Mucosa of stomach (tissue), 1 donor: ENCODE measurements at regions not wholly inside any gene's neighbourhood (a gene's known extent, or its start where the extent isn't known, plus 50 kb on each side); places are given as distances from the start of the nearest gene placed in this dataset.

Source experiments
- H3K27me3 ChIP-seq: one replicate; pipeline ENCODE4 v1.7.0; 2013; ENCODE audit warnings: mild to moderate bottlenecking, low read length; ENCODE audit not compliant: control insufficient read depth, insufficient read depth
- H3K36me3 ChIP-seq: one replicate; pipeline ENCODE4 v1.7.0; 2013; ENCODE audit warnings: low read length; ENCODE audit not compliant: control insufficient read depth, insufficient read depth
- H3K4me1 ChIP-seq: one replicate; pipeline ENCODE4 v1.7.0; 2013; ENCODE audit warnings: mild to moderate bottlenecking, low read length; ENCODE audit not compliant: control insufficient read depth, insufficient read depth
- H3K4me3 ChIP-seq: one replicate; pipeline ENCODE4 v1.7.0; 2013; ENCODE audit warnings: low read length
- H3K9ac ChIP-seq: one replicate; pipeline ENCODE4 v1.7.0; 2013; ENCODE audit warnings: mild to moderate bottlenecking, low read length, moderate library complexity
- H3K9me3 ChIP-seq: one replicate; pipeline ENCODE4 v1.7.0; 2013; ENCODE audit warnings: mild to moderate bottlenecking, low read length, moderate library complexity; ENCODE audit not compliant: control insufficient read depth
- donor health status: Pancreatic carcinoma.

GRCh38 chr18:40532046-40532445 is 1423.0 kb upstream of the PIK3C3 start:
- Histone ChIP-seq H3K9ac (no peak overlapping the region), H3K27me3 (no peaks in the 10 kb centered on the region), H3K9me3 (no peaks in the 10 kb centered on the region), H3K4me3 (no peak overlapping the region), H3K4me1 (no peaks in the 10 kb centered on the region), H3K36me3 (no peaks in the 10 kb centered on the region)

DNA sequence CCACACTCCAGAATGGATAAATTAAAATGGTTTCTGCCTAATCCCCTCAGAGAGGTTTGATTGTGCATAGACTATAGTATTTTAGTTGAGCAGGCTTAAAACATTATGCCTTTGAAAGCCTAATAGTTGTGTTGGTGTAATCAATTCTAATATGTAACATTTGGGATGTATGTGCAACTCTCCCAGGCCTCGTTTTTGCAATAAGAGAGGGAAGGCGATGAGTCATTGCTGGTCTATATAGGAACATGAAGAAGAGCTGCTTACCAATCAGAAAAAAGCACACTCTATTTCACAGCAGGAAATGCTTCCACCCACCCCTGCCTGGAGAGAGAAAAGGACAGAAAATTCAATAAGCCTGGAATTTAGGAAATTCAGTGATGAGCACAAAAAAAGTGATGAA is 1424.0 kb upstream of the PIK3C3 start:
- H3K4me3 ChIP-seq, result no peak overlapping the region
- no peaks in the 10 kb centered on the region for H3K4me1 ChIP-seq
- no peak overlapping the region for H3K9ac ChIP-seq
- no peaks in the 10 kb centered on the region for H3K9me3 ChIP-seq
- no peaks in the 10 kb centered on the region for H3K36me3 ChIP-seq
- H3K27me3 ChIP-seq, result no peaks in the 10 kb centered on the region

- Histone ChIP-seq H3K4me1 (no peaks in the 10 kb centered on the region), H3K36me3 (no peaks in the 10 kb centered on the region), H3K9ac (no peak overlapping the region), H3K4me3 (no peak overlapping the region), H3K9me3 (no peaks in the 10 kb centered on the region), H3K27me3 (no peaks in the 10 kb centered on the region)
These were observed 1425.6 kb upstream of the PIK3C3 start for GRCh38 chr18:40529478-40529877.

GRCh38 chr18:40524881-40525280 is 1430.2 kb upstream of the PIK3C3 start:
- no peaks in the 10 kb centered on the region for H3K27me3 ChIP-seq
- no peaks in the 10 kb centered on the region for H3K4me1 ChIP-seq
- no peak overlapping the region for H3K9ac ChIP-seq
- no peaks in the 10 kb centered on the region for H3K36me3 ChIP-seq
- H3K4me3 ChIP-seq, result no peak overlapping the region
- H3K9me3 ChIP-seq, result no peaks in the 10 kb centered on the region

DNA sequence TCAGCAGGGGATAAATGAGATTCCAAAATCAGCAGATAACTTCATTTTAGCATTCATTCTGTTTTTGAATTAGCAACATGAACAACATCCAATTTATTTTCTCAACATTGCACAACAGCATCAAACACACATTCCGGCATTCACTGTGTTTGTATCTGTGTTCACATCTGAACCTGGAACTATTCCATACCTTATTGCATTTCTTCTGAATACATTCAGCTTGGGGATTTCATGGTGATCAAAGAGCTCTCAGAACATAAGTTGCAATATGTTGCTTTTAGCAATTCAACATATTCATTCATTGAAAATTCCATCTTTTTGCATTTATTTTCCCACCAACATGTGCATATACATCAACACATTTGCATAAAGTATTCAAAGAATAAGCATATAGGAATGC is 1431.7 kb upstream of the PIK3C3 start:
- no peaks in the 10 kb centered on the region for H3K4me1 ChIP-seq
- no peaks in the 10 kb centered on the region for H3K36me3 ChIP-seq
- H3K4me3 ChIP-seq, result no peak overlapping the region
- no peaks in the 10 kb centered on the region for H3K9me3 ChIP-seq
- no peak overlapping the region for H3K9ac ChIP-seq
- no peaks in the 10 kb centered on the region for H3K27me3 ChIP-seq

- Histone ChIP-seq H3K27me3 (no peaks in the 10 kb centered on the region), H3K9ac (no peak overlapping the region), H3K36me3 (no peaks in the 10 kb centered on the region), H3K4me3 (no peak overlapping the region), H3K4me1 (no peaks in the 10 kb centered on the region), H3K9me3 (no peaks in the 10 kb centered on the region)
These were observed 1454.0 kb upstream of the PIK3C3 start for GRCh38 chr18:40501026-40501425.

DNA sequence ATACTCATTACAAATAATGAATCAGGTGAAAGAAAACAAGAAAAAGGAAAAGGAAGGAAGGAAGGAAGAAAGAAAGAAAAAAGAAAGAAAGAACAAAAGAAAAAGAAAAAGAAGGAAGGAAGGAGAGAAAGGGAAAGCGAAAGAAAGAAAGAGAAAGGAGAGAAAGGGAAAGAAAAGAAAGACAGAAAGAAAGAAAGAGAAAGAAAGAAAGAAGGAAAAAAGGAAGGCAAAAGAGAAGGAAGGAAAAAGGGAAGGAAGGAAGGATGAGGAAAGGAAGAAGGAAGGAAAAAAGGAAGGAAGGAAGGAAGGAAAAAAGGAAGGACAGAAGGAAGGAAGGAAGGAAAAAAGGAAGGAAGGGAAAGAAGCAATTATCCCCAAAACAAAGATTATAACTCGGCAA is 1460.4 kb upstream of the PIK3C3 start:
- H3K4me1 ChIP-seq, result no peaks in the 10 kb centered on the region
- H3K9ac ChIP-seq, result no peak overlapping the region
- H3K27me3 ChIP-seq, result no peaks in the 10 kb centered on the region
- H3K36me3 ChIP-seq, result no peaks in the 10 kb centered on the region
- H3K4me3 ChIP-seq, result no peak overlapping the region
- no peaks in the 10 kb centered on the region for H3K9me3 ChIP-seq

DNA sequence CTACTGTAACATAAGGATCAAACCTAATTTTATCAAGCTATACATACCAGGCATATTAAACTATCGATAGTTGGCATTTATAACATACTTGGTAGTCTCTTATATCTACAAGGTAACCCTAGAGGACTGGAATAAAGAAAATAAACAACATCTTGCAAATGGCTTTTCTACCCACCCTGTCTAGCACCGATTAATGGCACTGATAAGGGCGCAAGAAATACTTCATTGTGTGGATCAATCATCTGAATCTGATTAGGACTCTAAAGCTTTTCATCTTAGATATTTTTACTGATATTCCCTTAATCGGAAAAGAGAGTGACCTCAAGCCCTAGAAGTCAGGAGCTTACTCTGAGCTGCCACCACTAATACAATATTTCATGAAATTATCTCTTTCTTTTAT is 1461.7 kb upstream of the PIK3C3 start:
- no peaks in the 10 kb centered on the region for H3K27me3 ChIP-seq
- no peaks in the 10 kb centered on the region for H3K36me3 ChIP-seq
- H3K9ac ChIP-seq, result no peak overlapping the region
- H3K4me1 ChIP-seq, result no peaks in the 10 kb centered on the region
- H3K9me3 ChIP-seq, result no peaks in the 10 kb centered on the region
- no peak overlapping the region for H3K4me3 ChIP-seq

DNA sequence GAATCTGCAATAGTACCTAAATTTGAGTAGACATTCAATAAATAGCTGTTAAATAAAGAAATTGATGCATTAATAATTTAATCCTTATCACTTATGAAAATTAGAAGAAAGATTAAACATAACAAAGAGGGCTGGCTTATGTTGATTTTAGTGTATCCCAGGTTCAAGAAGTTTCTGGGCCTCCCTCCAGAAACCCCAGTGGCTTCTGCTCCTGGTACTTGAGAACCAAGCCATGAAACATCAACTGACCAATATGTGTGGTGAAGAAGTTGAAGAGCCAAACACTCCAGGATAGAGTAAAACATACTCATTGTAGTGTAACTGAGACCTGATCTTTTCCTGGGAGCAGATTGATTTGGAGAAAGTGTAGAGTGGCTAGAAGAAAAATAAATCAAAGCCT is 1465.7 kb upstream of the PIK3C3 start:
- no peak overlapping the region for H3K9ac ChIP-seq
- H3K27me3 ChIP-seq, result no peaks in the 10 kb centered on the region
- H3K4me1 ChIP-seq, result no peaks in the 10 kb centered on the region
- no peaks in the 10 kb centered on the region for H3K9me3 ChIP-seq
- no peak overlapping the region for H3K4me3 ChIP-seq
- H3K36me3 ChIP-seq, result no peaks in the 10 kb centered on the region

GRCh38 chr18:40485318-40485717 is 1469.7 kb upstream of the PIK3C3 start:
- Histone ChIP-seq H3K9me3 (no peaks in the 10 kb centered on the region), H3K9ac (no peak overlapping the region), H3K4me3 (no peak overlapping the region), H3K4me1 (no peaks in the 10 kb centered on the region), H3K36me3 (no peaks in the 10 kb centered on the region), H3K27me3 (no peaks in the 10 kb centered on the region)

GRCh38 chr18:40473221-40474029 is 1481.6 kb upstream of the PIK3C3 start:
- no peaks in the 10 kb centered on the region for H3K9me3 ChIP-seq
- no peaks in the 10 kb centered on the region for H3K27me3 ChIP-seq
- H3K9ac ChIP-seq, result no peak overlapping the region
- no peaks in the 10 kb centered on the region for H3K36me3 ChIP-seq
- no peak overlapping the region for H3K4me3 ChIP-seq
- no peaks in the 10 kb centered on the region for H3K4me1 ChIP-seq

DNA sequence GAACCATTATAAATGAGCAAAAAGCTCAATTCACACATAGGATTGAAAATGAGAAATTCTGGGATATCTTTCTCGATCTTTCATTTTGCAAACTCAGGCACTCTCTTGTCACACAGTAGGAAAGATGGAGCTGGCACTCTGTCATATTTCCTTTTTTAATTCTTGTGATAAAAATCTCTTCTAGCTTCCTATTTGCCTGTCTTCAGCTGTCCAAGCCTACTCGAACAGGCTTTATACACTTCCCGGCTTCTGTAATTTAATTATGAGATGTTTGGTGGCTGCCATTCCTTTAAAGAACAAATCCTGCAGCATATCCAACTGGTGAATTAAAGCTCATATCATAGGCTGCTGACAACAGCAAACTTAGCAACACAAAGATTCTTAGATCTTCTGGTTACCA is 1484.3 kb upstream of the PIK3C3 start:
- Histone ChIP-seq H3K4me1 (no peaks in the 10 kb centered on the region), H3K9me3 (no peaks in the 10 kb centered on the region), H3K4me3 (no peak overlapping the region), H3K36me3 (no peaks in the 10 kb centered on the region), H3K27me3 (no peaks in the 10 kb centered on the region), H3K9ac (no peak overlapping the region)

GRCh38 chr18:40469851-40470250 is 1485.2 kb upstream of the PIK3C3 start:
- H3K4me3 ChIP-seq, result no peak overlapping the region
- H3K9me3 ChIP-seq, result no peaks in the 10 kb centered on the region
- no peak overlapping the region for H3K9ac ChIP-seq
- H3K4me1 ChIP-seq, result no peaks in the 10 kb centered on the region
- H3K36me3 ChIP-seq, result no peaks in the 10 kb centered on the region
- H3K27me3 ChIP-seq, result no peaks in the 10 kb centered on the region
